Activated T-cell treated with anti-CD3 and anti-CD28 coated beads for 1 hour (primary cell): ENCODE measurements at regions not wholly inside any gene's neighbourhood (a gene's known extent, or its start where the extent isn't known, plus 50 kb on each side); places are given as distances from the start of the nearest gene placed in this dataset.

Experiments
- DNase-seq: peaks from one replicate; pipeline ENCODE4 v3.0.0-alpha.2; 2020; ENCODE audit warnings: low read depth

DNA sequence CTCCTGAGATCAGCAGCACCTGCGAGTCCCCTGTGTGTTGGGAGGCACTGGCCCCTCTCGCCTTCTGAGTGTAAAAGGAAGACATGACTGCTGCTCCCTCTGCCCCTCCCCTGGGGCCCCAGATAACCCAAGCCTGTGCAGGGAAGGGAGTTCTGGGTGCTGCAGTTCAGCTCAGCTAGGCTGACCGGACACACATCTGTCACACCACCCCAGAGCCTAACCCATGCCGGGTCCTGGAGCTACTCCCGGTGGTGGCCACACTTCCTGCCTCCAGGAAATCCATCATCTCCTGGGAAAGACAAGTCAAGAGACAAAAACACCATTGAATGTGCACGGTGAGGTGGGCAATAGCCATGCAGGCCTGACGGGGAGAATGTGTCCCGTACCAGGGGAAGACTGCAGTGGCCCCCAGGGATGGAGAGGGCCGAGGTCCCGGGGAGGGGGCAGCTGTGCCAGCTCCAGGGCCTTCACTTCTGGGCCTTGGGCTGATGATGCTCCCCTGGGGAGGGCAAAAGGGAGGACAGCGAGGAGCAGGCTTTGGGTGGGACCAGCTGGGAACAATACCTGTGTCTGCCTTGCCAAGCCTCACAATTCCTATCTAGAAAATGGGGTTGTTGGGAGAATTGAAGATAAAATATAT lies 210.6 kb downstream of the TFCP2L1 start:
- DNase-seq, result no peak

- DNase-seq, result no peak
These were observed 209.9 kb downstream of the TFCP2L1 start for GRCh38 chr2:121075006-121075551.

DNA sequence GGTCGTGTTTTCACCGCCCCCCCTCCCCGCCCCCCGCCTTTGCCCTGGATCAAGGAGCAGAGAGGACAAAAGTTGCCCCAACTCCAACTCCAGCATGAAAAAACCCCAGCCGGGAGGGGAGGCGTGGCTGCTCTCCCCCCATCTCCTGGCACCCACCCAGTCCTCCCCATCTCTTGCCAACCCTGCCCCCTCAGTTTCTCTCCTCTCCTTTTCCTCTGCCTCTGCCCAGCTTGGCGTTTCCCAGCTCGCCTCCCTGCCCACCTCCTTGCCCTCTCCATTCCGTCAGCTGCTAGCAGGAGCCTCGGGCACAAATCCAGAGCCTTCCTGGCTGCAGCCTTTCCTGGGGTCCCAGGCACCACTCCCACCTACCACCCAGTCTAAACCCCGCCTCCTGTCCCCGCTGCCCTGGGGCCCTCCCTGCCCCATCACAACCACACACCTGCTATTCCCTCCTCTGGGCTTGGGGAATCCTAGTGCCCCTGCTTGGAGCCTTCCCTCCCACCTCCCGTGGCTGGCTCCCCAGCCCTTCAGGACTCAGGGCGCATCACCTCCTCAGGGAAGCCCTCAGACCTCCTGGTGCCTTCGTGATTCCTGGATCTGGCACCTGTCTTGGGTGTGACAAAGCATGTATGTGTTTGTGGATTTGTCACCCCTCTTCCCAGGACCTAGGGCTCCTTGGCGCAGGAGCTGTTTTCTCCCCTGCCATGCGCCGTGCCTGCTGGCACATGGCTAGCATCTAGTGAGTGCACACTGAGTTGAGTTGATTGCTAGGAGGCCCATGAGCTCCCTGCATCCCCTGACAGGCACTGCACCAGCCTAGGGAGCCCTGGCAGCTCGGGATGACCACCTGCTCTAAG lies 209.1 kb downstream of the TFCP2L1 start:
- no peak for DNase-seq

- DNase-seq, result no peak
These were observed 208.5 kb downstream of the TFCP2L1 start for GRCh38 chr2:121076498-121076820.

DNA sequence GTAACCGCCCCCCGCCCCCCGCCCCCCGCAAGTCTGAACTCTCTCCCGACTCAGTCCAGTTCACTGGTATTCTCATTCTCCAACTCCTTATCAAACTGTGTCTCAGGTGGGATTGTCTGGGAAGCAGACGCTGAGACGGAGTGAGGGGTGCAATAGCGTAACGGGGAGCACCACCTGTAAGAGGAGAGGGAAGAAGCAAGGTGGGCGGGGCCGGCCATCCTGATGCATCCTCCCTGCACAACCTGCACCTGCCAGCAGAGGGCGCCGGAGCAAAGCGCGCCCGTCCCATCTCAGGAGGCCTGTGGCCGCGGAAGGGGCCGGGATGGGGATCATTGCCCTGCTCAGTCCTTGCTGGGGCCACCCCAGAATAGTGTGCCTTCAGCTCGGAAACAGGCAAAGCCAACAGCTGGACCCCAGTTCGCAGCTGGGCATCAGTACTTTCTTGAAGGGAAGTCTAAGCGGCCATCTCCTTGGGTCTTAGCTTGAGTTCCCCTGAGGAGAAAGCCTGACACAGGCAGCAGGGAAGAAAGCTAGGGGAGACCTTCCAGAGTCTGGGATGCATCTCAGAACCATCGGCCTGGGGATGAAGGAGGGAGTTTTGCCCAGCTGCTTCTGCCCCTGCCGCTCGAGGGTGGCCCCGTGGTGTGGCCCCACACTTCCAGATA lies 208.0 kb downstream of the TFCP2L1 start:
- peak; percentile 55 for DNase-seq

GRCh38 chr2:121078899-121079298 lies 206.1 kb downstream of the TFCP2L1 start:
- DNase-seq, result no peak

GRCh38 chr2:121080013-121080772 lies 204.8 kb downstream of the TFCP2L1 start:
- DNase-seq, result peak; percentile 28

DNA sequence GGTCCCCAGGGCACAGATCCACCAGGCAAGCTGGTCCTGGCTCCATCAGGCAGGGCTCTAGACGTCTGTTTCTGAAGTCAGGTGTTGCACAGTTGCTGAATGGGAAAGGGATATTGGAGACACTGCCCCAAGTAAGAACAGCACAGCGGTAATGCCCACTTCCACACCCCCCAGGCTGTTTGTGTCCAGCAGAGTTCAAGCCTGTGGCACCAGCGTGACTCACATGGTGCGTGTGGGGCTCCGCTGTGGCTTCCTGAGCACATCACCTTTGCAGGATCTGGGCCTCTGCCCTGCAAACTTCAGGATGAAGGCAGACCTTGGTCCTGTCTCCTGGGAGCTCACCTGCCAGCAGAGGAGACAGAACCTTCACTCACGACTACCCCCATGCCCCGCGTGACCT lies 203.3 kb downstream of the TFCP2L1 start:
- no peak for DNase-seq

- no peak for DNase-seq
These were observed 202.8 kb downstream of the TFCP2L1 start for GRCh38 chr2:121082191-121082590.

DNA sequence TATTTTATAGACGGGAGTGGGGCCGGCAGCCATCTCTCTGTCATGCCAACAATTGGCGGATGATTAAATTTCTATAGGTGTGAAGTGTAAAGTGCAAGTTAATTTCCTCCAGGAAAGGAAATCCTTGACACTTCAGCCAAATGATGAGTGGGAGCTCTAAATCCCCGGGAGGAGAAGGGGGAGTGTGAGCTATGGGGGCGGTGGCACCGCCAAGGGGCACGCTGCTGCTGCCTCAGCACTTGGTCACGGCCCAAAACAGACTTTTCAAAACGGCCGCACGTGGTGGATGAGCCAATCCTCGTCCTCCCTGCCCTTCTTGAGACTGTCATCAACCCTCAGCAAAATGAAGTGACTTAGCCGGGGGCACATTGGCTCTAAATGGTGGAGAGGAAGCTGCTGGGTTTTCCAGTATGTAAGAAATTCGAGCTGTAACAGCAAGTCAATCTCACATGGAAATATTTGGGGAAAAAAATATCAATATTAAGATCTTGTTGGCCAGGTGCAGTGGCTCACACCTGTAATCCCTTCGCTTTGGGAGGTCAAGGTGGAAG lies 200.8 kb downstream of the TFCP2L1 start:
- no peak for DNase-seq

DNA sequence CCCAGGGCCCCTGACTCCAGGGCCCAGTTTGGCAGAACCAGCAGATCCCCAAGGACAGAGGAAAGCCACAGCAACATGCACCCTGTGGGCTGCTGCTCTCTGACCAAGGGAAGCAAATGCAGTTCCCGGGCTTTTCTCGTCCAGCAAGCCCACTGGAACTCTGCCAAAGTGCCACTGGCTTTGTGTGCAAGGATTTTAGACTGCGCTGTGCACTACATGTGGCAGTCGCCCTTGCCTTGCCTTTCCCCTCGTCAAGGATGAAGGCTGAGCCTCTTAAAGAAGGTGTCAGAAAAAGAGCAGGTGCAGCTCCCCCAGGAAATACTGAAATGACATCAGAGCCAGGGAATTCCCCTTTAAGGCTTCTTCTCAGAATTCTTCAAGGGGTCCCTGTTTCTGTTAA lies 199.2 kb downstream of the TFCP2L1 start:
- DNase-seq, result no peak

DNA sequence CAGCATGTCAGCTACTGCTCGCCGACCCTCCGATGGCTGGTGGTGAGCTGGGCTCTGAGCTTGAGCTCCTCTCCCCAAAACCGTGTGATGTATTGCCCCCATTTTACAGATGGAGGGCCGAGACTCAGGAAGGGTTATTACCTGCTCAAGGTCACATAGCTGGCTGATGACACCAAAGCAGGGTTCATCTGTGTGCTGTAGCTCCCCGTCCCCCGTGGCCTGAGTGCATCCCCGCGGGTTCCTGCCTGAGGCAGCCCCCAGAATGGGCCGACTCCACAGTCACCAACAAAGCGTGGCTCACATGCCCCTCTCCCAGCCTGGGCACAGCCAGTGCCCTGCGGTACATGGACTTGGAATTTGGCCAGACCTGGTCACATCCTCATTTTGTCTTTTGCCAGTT lies 198.6 kb downstream of the TFCP2L1 start:
- no peak for DNase-seq

DNA sequence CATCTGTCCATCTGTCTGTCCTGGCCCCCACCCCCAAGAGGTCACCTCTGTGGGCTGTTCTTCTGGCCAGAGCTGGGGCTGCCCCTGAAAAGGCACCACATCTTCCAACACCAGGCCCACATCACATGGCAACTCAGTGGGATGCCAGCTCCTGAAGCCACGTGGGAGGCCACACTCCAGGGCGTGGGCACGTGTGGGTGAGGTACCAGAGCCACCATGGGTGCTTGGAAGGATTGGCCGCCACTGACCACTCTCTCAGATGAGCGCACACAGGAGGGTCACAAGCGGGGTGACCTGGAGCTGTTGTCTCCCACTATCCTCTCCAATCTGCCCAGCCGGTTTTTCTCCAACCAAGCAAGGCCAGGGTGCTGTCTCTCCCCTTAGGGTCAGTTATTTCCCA lies 197.9 kb downstream of the TFCP2L1 start:
- no peak for DNase-seq

GRCh38 chr2:121088251-121089165 lies 196.5 kb downstream of the TFCP2L1 start:
- DNase-seq, result no peak

GRCh38 chr2:121089166-121089510 lies 195.9 kb downstream of the TFCP2L1 start:
- DNase-seq, result no peak

- no peak for DNase-seq
These were observed 194.8 kb downstream of the TFCP2L1 start for GRCh38 chr2:121090088-121090715.

GRCh38 chr2:121092095-121092494 lies 192.9 kb downstream of the TFCP2L1 start:
- no peak for DNase-seq

GRCh38 chr2:121093692-121094091 lies 191.3 kb downstream of the TFCP2L1 start:
- DNase-seq, result no peak

DNA sequence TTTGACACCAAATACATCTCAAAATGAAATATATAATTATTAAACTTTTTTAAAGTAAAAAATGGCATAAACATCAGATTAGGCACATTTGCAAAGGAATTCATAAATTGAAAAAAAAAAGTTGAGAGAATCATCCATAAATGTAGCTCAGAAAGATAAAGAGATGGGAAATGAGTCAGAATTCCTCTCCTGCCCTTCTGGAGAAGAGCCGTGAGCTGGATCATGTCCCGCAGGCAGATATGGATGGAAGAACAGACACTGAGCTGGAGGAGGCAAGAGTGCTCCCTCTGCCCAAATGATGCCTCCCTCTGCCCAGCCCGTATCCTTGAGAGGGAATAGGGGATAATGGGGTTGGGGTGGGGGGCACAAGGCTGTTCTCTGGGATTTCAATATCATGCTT lies 190.9 kb downstream of the TFCP2L1 start:
- no peak for DNase-seq

DNA sequence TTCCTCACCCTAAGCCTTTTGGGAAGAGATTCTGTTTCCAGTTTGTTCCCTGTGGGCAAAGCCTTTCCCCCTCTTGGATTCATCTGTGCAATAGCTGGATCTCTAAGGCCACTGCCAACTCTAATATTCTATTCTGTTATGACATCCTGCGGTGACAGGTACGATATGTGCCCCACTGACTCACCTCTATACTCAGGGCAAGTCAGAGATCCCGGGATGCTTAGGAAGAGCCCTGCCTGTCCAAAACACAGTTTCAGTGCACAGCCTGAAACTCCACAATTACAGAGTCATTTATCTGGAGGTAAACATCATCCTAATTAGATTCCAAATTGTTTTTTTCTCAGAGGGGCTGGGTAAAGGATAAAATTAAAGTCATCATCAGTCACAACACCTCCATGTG lies 190.2 kb downstream of the TFCP2L1 start:
- no peak for DNase-seq
